Panc1 (cell line): ENCODE measurements at regions not wholly inside any gene's neighbourhood (a gene's known extent, or its start where the extent isn't known, plus 50 kb on each side); places are given as distances from the start of the nearest gene placed in this dataset.

Source experiments
- ATAC-seq: fragments of 200-7000 bp; cut with Tn5 transposase; 2 replicates; pipeline ENCODE4 v1.9.1; 2020; ENCODE audit warnings: mild to moderate bottlenecking, moderate library complexity
- BruUV-seq: library from RNA; stranded (reverse); fragments of 400-500 nt; replicated peaks from 2 replicates; lab custom pipeline; 2021; lab: Mats Ljungman, UMichigan
- CTCF ChIA-PET: fragments of 300-600 bp; sonication (Branson Sonifier 250); formaldehyde crosslinking; loops from one replicate; lab custom pipeline; 2022; ENCODE audit warnings: antibody characterized with exemption; lab: Charles Lee
- POLR2A ChIA-PET: fragments of 300-600 bp; sonication (Branson Sonifier 250); formaldehyde crosslinking; loops from one replicate; lab custom pipeline; 2022; ENCODE audit warnings: antibody characterized with exemption; lab: Charles Lee
- DNase-seq: peaks from one replicate; pipeline ENCODE4 v3.0.0-alpha.2; 2010; ENCODE audit warnings: low read depth, low spot score
- H3K27ac ChIP-seq: 2 replicates; pipeline ENCODE4 v1.5.1; 2011; ENCODE audit warnings: mild to moderate bottlenecking, low read length, inconsistent platforms
- H3K27me3 ChIP-seq: fragments of 200-500 bp; sonication (Bioruptor generic); 2 replicates; pipeline ENCODE4 v1.6.0; 2014; ENCODE audit warnings: low read length, inconsistent platforms; ENCODE audit not compliant: control insufficient read depth, insufficient read depth
- H3K36me3 ChIP-seq: fragments of 200-500 bp; sonication (Bioruptor generic); 2 replicates; pipeline ENCODE4 v1.5.1; 2014; ENCODE audit warnings: inconsistent platforms, mild to moderate bottlenecking, low read length, moderate library complexity; ENCODE audit not compliant: control insufficient read depth, insufficient read depth
- H3K4me1 ChIP-seq: 2 replicates; pipeline ENCODE4 v1.5.1; 2011; ENCODE audit warnings: inconsistent platforms, mild to moderate bottlenecking, low read length, moderate library complexity; ENCODE audit not compliant: control insufficient read depth, insufficient read depth
- H3K4me3 ChIP-seq, 2 experiments: 2 replicates each; pipeline ENCODE4 v1.5.1; 2011 to 2012; ENCODE audit warnings: low read depth in 2 of 2, low read length in 2 of 2, mild to moderate bottlenecking in 2 of 2, inconsistent platforms in 1 of 2, moderate library complexity in 1 of 2
- H3K9me3 ChIP-seq: fragments of 200-500 bp; sonication (Bioruptor generic); 2 replicates; pipeline ENCODE4 v1.5.1; 2014; ENCODE audit warnings: low read depth, mild to moderate bottlenecking, inconsistent platforms, low read length, moderate library complexity; ENCODE audit not compliant: control insufficient read depth, insufficient read depth
- POLR2AphosphoS5 ChIP-seq: IDR thresholded peaks from 2 replicates; pipeline ENCODE4 v1.6.1; 2012; ENCODE audit warnings: mild to moderate bottlenecking, low read depth, low read length, moderate library complexity
- SIN3A ChIP-seq: IDR thresholded peaks from 2 replicates; pipeline ENCODE4 v1.6.1; 2012; ENCODE audit warnings: low read depth, mild to moderate bottlenecking, low read length, moderate library complexity, borderline replicate concordance; ENCODE audit not compliant: insufficient read depth
- TCF7L2 ChIP-seq: IDR thresholded peaks from 2 replicates; pipeline ENCODE4 v1.6.1; 2011; ENCODE audit warnings: mild to moderate bottlenecking, low read depth, low read length, inconsistent platforms
- in situ Hi-C: cut with HindIII; loops from 2 replicates; pipeline ENCODE4 v1.10.0; 2016; ENCODE audit warnings: low sequenced_read_pairs, low pct_unique_long_range_greater_than_20kb
- intact Hi-C: fragments of 100-400 bp; cut with micrococcal nuclease; formaldehyde crosslinking; loops from one replicate; pipeline ENCODE4 v1.10.0; 2022; ENCODE audit not compliant: unreplicated experiment
- TF ChIP-seq, protein P1 (sequence below), 2 experiments: IDR thresholded peaks; 2 replicates each; pipeline ENCODE4 v1.6.1; 2011 to 2012; ENCODE audit warnings: low read depth in 2 of 2, control low read depth in 1 of 2, low read length in 1 of 2, mild to moderate bottlenecking in 1 of 2, moderate library complexity in 1 of 2; ENCODE audit not compliant: insufficient read depth in 1 of 2
- TF ChIP-seq, protein P2 (sequence below): fragments of 450-650 bp; IDR thresholded peaks from 2 replicates; pipeline ENCODE4 v1.5.1; 2017; ENCODE audit warnings: mild to moderate bottlenecking

GRCh38 chr2:224223851-224224555 lies 177.9 kb downstream of the FAM124B start:
- no peak for DNase-seq
- intact Hi-C loops: no loop called here
- Histone ChIP-seq H3K36me3 (no peaks in the 10 kb centered on the region), H3K4me1 (no peaks in the 10 kb centered on the region), H3K9me3 (no peaks in the 10 kb centered on the region), H3K27me3 (peaks cover 2% of the 10 kb centered on the region; the same call in 1 of the 2 replicates), H3K4me3 (no peak overlapping the region), H3K27ac (no peak overlapping the region)
- in situ Hi-C loops: no loop called here
- ChIA-PET POLR2A (no interaction called here), CTCF (no interaction called here)
- no peak for ATAC-seq
- TF ChIP-seq SIN3A (no peak), TCF7L2 (no peak), POLR2AphosphoS5 (no peak)
- TF ChIP-seq, protein P1, sequence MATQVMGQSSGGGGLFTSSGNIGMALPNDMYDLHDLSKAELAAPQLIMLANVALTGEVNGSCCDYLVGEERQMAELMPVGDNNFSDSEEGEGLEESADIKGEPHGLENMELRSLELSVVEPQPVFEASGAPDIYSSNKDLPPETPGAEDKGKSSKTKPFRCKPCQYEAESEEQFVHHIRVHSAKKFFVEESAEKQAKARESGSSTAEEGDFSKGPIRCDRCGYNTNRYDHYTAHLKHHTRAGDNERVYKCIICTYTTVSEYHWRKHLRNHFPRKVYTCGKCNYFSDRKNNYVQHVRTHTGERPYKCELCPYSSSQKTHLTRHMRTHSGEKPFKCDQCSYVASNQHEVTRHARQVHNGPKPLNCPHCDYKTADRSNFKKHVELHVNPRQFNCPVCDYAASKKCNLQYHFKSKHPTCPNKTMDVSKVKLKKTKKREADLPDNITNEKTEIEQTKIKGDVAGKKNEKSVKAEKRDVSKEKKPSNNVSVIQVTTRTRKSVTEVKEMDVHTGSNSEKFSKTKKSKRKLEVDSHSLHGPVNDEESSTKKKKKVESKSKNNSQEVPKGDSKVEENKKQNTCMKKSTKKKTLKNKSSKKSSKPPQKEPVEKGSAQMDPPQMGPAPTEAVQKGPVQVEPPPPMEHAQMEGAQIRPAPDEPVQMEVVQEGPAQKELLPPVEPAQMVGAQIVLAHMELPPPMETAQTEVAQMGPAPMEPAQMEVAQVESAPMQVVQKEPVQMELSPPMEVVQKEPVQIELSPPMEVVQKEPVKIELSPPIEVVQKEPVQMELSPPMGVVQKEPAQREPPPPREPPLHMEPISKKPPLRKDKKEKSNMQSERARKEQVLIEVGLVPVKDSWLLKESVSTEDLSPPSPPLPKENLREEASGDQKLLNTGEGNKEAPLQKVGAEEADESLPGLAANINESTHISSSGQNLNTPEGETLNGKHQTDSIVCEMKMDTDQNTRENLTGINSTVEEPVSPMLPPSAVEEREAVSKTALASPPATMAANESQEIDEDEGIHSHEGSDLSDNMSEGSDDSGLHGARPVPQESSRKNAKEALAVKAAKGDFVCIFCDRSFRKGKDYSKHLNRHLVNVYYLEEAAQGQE (IDR thresholded peaks at IDR 0.05; ENCODE audit: insufficient read depth in 1 of 2, low read depth in 2 of 2, low read length in 1 of 2): no peak
- TF ChIP-seq, protein P2, sequence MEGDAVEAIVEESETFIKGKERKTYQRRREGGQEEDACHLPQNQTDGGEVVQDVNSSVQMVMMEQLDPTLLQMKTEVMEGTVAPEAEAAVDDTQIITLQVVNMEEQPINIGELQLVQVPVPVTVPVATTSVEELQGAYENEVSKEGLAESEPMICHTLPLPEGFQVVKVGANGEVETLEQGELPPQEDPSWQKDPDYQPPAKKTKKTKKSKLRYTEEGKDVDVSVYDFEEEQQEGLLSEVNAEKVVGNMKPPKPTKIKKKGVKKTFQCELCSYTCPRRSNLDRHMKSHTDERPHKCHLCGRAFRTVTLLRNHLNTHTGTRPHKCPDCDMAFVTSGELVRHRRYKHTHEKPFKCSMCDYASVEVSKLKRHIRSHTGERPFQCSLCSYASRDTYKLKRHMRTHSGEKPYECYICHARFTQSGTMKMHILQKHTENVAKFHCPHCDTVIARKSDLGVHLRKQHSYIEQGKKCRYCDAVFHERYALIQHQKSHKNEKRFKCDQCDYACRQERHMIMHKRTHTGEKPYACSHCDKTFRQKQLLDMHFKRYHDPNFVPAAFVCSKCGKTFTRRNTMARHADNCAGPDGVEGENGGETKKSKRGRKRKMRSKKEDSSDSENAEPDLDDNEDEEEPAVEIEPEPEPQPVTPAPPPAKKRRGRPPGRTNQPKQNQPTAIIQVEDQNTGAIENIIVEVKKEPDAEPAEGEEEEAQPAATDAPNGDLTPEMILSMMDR: no peak
- BruUV-seq: no TSS peak

DNA sequence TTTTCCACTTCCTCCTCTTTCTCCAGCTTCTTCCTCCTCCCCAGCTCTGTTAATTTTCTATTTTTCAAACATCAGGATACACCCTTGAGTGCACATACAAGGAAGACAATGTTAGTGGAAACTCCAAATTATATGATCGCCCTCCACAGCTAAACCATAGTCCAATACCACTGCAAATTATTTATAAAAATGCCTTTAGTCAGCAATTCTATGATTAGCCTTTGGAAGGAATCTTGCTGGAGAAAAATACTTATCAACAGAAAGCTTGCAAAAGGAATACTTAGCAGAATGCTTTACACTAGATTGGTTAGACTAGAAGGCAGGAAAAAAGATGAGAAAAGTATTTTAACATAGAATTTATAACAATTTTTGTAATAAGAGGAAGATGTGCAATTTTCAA lies 178.9 kb downstream of the FAM124B start:
- ATAC-seq: no peak
- H3K36me3 ChIP-seq: no peaks in the 10 kb centered on the region
- ChIA-PET CTCF (no interaction called here), POLR2A (no interaction called here)
- H3K27me3 ChIP-seq: peaks cover 2% of the 10 kb centered on the region; the same call in 1 of the 2 replicates
- no peak overlapping the region for H3K4me3 ChIP-seq
- no TSS peak for BruUV-seq
- intact Hi-C loops (no loop called here), in situ Hi-C loops (no loop called here)
- H3K4me1 ChIP-seq: no peaks in the 10 kb centered on the region
- no peaks in the 10 kb centered on the region for H3K9me3 ChIP-seq
- DNase-seq: no peak
- TF ChIP-seq POLR2AphosphoS5 (no peak), TCF7L2 (no peak)
- no peak overlapping the region for H3K27ac ChIP-seq

DNA sequence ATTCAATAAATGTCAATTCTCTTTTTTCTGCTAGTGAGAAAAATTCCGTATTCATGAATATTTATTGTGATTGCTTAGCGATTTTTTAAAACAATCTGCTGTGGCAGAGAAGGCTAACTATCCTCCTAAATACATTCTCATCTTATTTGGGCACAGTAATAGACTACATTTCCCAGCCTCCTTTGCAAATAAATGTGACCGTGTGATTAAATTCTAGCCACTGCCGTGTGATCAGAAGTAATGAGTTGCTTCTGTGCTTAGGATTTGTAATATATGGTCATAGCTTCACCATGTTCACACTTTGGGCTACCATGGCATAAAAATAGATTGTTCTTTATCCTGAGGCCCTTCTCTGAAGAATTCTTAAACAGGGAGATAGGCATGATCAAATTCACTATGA lies 179.6 kb downstream of the FAM124B start:
- Histone ChIP-seq H3K4me3 (no peak overlapping the region), H3K36me3 (no peaks in the 10 kb centered on the region), H3K9me3 (no peaks in the 10 kb centered on the region), H3K27ac (no peak overlapping the region), H3K27me3 (peaks cover 2% of the 10 kb centered on the region; the same call in 1 of the 2 replicates), H3K4me1 (no peaks in the 10 kb centered on the region)
- intact Hi-C loops (no loop called here), in situ Hi-C loops (no loop called here)
- TF ChIP-seq, protein P2: no peak
- TF ChIP-seq SIN3A (no peak), TCF7L2 (no peak), POLR2AphosphoS5 (no peak)
- TF ChIP-seq, protein P1 (IDR thresholded peaks at IDR 0.05; ENCODE audit: insufficient read depth in 1 of 2, low read depth in 2 of 2, low read length in 1 of 2): no peak
- BruUV-seq: no TSS peak
- DNase-seq (no peak), ATAC-seq (no peak)
- ChIA-PET CTCF (no interaction called here), POLR2A (no interaction called here)
